Activated CD4-positive, alpha-beta T cell treated with anti-CD3 and anti-CD28 coated beads, Interleukin-2, amount 50 U/mL, for 24 hours (primary cell): ENCODE measurements at regions not wholly inside any gene's neighbourhood (a gene's known extent, or its start where the extent isn't known, plus 50 kb on each side); places are given as distances from the start of the nearest gene placed in this dataset.

Source experiments
- DNase-seq, 2 donors: peaks; one replicate each; pipeline ENCODE4 v3.0.0-alpha.2; 2020; ENCODE audit warnings: low read depth in 1 of 2, low spot score in 1 of 2

DNA sequence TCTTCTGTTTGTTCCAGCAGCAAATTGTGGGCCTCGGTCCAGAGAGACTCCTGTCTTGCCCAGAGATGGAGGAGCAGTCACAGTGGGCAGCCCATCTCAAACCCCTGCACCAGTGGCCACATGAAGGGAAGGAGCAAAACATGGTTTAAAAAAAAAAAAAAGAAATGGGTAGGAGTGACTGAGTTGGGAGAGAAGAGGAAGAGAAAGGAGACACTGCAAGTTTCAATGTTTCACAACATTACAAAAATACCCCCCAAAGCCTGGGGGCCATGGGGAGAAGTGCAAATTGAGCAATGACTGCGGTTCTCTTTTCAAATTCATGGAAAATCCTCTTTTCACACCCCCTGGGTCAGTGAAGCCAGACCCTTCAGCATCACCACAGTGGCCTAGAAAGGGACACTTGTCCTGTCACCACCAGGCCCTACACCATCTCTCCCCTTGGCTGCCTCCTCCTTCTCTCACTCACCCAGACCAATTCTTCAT lies 117.1 kb downstream of the ZFP36L2 start:
- DNase-seq: no peak

DNA sequence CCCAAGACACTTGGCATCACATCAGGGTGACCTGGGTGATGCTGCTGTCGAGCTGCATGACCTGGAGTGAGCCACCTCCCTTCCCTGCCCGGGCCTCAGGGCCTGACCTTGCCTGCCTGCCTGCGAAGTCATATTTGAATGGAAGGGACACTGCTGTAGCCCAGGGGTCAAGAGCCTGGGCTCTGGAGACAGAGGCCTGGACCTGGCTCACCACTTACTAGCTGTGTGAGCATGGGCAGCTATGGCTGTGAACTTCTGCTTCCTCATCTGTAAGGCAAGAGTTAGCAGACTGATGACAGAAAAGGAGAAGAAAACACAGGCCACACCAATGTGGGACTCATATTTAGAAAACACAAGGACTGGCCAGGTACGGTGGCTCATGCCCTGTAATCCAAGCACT lies 118.7 kb downstream of the ZFP36L2 start:
- DNase-seq: no peak

DNA sequence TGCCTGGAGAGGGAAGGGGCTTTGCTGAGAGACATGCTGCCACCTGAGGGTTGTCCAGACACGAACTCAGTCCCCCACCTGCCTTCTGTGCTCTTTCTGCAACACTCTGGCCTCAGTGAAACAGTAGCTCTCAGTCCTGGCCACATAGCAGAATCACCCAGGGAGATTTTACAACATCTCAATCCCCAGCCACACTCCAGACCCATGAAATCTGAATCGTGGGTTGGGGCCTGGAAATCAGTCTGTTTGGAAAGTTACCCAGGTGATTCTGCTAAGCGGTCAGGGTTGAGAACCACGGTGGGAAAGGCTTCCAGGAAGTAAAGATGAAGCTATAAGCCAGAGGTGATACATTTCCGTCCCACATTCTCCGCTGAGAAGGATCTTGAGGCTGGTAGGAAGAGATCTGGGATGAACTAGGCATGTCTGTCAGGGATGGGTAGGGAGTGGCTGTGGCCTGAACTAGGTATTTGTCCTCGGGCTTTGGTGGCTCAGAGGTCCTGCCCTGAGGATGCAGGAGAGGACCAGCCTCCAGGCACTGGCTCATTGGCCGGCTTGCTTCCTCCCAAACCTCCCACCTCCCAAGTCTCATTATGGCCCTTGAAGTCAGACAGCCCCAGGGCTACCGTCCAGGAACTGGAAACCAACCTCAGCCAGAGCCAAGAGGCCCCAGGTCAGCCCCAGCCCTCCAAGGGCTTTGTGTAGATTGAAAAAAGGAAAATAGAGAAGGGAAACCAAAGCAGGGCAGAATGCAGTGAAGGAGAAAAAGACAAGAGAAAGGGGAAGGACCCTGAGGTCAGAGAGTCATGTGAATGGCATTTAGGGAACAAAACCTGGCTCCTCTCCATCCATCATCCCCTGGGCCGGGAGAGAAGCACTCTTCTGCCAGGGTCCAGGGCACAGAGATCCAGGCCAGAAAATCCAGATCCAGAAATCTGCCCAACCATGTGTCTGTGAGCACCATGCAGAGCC lies 119.6 kb downstream of the ZFP36L2 start:
- DNase-seq: no peak

DNA sequence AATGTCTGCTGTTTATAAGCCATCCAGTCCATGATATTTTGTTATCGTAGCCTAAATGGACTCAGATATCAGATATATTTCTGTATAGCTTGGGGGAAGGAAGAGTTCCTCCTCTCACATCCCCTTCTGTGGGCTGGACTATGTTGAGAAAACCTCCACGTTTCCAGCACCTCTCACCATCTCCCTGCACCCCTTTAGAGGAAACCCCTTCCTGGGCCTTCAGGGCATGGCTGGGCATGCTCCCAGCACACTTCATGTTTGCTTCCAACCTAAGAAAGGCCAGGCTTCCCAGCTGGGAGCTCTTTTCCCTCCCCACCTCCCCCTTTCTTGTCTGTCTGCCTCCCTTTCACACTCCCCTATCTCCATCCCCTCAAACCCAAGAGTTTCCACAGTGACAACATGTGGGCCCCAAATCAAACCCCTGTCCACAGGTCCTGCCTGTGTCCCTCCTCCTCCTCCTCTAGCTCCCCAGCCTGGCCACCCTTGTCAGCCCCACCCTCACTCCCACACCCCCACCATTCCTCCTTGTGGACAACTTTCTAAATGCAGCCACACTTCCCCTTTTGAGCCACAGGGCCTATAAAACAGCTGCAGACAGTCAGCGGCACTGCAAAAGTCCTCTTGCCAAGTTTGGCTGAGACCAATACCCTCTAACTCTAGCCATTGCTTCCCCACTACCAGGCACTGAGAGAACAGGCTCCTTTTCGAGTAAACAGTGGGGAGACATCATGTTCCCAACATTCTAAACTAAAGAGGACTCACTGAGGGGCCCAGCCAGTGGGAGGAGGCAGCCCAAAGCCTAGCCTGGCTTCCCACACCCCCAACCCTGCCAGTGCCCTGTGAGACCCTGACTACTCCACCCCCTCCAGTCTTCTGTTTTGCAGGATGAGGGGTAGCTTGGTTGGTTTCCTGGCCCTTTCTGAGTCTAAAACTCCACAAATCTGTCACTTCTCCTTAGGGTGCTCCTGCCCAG lies 120.5 kb downstream of the ZFP36L2 start:
- no peak for DNase-seq

DNA sequence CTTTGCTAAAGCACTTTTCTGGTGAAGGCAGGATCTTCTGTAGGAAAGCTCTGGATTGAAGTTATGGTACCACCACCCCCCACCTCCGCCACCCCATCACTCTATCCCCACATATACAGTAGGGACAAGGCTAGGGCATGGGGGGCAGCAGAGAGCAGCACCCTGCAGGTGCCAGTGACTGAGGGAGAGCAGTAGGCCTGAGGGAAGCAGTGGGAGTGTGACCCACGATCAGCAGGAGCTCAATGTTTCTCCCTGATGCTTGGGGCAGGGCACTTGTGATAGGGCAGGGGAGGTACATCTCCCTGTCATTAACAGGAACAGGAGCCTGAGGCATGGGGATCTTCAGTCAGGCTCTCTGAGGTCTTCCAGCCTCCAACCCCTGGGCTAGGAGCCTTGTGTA lies 121.6 kb downstream of the ZFP36L2 start:
- DNase-seq: no peak

DNA sequence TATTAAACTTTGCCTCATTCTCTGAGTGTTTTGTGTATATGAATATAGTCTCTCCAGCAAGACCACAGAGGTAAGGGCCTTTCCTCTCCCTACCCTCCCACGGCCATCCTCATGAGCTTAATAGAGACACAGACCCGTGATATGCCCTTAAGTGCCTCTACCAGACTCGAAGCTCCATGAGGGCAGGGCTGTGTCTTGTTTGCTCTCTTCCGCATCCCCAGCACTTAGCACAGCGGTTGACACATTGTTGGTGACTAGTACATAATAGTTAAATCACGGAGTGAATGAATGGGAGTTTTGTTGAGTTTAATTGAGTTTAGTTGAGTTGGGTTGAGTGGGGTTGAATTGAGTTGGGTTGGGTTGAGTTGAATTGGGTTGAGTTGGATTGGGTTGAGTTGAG lies 122.3 kb downstream of the ZFP36L2 start:
- no peak for DNase-seq

DNA sequence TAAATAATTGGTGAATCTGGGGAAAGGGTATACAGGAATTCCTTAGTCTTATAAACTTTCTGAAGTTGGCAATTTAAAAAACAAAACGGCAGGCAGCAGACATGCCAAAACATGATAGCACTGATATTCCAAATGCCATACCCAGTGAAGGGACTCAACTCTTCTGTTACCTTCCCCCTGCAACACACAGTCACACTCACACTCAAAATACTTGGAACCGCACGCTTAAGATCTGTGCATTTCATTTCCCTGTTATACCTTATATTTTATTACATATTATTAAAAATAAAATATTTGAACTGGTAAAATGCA lies 123.4 kb downstream of the ZFP36L2 start:
- DNase-seq: no peak

DNA sequence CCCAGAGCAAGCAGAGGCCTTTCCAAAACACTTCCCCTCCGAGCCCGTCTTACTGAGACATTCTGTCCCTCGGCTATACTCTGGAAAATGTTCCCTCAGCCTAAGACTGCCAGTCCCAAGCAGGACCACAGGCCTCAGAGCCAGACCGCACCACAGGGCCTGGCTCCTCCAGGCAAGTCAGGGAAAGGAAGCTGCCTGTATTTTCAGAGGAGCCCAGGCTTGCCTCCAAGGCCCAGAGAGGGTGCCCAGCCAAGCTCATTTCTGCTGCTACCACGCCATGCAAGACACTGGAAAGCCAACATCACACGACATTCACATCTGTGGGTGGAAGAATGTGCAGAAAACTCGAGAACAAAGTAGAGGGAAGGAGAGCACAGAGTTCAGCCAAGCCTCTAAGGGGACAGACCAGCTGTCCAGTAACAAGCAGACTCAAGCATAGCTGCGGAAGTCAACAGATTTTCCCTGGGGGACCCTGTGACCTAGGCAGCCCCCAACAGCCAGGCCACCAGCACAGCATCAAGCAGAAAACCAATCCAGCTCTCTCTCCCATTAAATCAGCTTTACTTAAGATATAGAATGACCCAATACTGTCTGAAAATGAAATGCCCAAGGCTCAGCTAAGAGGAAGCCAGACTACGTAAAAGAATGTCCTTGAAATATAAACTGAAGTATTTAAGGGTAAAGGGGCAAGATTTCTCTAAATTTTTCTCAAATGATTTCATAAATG lies 123.9 kb downstream of the ZFP36L2 start:
- DNase-seq: no peak

DNA sequence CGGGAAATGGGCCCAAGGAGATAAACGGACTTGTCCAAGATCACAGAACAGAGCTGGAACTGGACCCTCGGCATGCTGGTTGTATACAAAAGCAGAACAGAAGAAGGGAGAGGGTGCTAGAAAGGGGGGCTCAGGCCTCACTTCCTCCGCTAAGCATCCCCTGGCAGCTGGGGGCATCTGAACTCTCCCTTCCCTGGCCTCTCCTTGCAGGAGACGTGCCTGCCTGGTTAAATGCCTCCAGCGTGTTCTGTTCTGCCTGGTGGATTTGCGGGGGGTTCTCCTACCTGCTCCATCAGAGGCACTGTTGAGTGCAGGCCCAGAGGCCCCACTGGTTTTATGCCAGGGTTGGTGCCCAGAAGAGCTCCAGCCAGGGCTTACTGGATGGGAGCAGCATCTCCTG lies 124.7 kb downstream of the ZFP36L2 start:
- DNase-seq: no peak

DNA sequence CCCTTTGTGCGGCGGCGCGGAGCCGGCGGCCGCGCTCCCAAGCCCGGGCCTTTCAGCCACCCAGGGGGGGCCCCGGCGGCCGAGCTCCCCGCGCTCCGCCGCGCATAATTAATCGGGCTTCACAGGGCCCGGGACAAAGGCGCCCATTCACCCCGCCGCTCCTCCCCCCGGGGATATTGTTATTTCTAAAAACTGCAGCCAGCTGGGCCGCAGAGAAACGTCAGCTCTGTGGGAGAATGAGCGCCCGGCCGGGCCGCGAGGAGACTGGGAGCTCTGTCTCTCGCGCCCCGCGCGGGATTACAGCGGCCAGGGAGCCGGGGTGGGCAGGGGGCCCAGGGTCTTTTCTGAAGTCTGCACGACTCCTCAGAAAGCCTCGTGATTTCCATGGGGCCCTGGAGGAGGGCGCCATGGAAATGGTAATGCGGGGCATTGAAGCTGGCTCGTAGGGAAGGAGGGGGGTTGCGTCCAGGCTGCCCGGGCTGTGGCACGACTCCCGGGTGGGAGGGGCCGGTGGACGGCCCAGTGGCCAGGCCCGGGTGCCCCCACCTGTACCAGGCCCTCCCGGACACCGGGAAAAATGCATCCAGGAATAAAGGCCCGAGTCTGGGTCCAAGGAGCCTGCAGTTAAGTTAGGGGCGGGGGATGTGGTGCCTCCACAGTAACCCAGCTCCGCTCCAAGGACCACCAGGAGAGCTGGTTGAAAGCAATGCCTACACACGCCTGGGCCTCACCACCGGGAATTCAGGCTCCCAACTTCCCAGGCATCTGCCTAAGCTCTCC lies 125.3 kb downstream of the ZFP36L2 start:
- DNase-seq: no peak

DNA sequence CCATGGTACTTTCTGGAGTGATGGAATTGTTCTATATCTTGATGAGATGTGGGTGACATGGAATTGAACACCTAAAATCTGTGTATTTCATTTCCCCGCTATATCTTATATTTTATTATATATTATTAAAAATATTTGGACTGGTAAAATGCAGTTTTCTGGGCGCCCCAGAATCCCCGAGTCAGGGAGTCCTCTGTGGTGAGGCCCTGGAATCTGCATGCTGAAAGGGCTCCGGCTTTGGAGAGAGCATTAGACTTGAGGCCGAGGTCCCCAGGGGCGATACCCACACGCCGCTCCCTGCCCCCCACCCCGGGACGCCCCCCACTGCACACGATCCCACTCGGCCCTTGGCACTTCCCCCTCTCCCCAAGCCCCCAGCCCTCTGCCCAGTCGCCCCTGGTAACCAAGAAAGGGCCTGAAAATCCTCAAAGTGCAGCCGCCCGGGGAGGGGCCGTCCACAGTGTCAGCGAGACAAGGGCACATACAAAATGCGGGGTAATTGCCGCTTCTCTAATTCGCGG lies 126.0 kb downstream of the ZFP36L2 start:
- DNase-seq: no peak

DNA sequence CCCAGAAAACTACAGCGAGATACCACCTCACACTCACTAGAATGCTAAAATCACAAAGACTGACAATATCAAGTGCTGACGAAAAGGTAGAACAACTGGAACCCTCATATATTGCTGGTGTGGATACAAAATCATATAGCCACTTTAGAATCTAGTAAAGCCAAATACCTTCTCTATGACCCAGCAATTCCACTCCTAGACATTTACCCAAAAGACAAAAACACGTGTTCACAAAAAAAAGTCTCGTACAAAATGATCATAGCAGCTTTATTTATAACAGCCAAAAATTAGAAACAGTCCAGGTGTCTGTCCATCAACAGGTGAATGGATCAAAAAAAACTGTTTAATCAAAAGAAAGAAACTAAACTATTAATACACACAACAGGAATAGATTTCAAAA lies 126.6 kb downstream of the ZFP36L2 start:
- no peak for DNase-seq

DNA sequence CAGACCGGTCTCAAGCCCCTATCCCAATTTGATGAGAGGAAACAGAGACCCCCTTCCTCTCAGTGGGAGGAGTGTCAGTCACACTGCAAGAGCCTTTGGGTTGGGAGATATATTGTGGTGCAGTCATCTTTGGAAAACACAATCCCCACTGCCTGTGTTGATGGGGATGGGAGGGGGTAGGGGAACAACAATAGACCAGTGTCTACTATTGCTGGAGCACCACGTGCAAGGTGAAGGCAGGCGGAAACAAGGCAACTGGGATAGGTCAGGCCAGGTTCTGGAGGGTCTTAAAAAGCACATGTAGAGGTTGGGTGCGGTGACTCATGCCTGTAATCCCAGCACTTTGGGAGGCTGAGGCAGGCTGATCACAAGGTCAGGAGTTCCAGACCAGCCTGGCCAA lies 127.9 kb downstream of the ZFP36L2 start:
- DNase-seq: no peak

DNA sequence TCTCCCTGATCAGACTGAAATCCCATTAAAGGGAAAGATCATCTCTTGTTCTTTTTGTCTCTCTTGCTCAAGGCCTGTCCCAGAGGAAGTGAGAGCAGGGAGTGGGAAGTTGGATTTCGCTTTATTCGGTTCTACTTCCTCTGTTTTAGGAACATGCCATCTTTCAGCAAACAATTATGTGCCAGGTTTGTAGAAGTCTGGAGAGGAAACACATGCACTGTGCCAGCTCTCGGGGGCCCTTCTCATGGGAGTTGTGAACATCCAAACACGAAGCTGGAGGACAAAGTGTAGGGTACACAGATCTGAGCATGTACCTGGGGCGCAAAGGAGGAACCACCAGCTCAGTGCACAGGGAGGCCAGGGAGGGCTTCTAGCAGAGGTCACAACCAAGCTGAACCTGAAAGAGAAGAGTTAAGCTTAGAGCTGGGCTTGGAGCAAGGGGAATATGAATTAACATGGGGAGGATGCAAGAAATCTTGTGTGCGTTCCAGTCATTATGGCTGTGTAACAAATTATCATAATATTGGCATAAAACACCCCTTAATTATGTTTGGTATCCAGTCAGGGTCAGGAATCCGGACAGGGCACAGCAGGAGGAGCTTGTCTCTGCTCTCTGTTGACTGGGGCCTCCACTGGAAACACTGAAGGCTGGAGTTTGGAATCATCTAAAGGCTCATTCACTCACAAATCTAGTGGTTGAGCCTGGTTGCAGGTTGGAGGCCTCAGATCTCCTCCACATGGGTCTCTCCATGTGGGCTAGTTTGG lies 128.6 kb downstream of the ZFP36L2 start:
- no peak for DNase-seq

DNA sequence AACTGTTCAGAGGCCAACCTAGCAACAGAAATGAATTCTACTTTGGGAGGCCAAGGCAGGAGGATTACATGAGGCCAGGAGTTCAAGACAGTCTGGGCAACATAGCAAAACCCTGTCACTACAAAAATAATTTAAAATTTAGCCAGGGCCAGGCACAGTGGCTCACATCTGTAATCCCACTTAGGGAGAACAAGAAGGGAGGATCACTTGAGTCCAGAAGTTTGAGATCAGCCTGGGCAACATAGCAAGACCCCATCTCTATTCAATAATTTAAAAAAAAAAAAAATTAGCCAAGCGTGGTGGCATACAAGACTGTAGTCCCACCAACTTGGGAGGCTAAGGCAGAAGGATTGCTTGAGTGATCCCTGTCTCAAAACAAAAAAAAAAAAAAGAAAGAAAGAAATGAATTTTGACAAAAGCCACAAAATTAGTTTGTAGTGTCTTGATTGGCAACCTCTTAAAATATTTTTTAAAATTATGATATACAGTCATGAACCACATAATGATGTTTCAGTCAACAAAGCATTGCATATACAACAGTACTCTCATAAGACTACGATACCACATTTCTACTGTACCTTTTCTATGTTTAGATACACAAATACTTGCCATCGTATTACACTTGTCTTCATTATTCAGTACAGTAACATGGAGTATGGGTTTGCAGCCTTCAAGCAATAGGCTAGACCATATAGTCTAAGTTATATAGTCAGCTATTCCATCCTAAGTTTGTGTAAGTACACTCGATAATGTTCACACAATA lies 130.7 kb downstream of the ZFP36L2 start:
- DNase-seq: no peak

DNA sequence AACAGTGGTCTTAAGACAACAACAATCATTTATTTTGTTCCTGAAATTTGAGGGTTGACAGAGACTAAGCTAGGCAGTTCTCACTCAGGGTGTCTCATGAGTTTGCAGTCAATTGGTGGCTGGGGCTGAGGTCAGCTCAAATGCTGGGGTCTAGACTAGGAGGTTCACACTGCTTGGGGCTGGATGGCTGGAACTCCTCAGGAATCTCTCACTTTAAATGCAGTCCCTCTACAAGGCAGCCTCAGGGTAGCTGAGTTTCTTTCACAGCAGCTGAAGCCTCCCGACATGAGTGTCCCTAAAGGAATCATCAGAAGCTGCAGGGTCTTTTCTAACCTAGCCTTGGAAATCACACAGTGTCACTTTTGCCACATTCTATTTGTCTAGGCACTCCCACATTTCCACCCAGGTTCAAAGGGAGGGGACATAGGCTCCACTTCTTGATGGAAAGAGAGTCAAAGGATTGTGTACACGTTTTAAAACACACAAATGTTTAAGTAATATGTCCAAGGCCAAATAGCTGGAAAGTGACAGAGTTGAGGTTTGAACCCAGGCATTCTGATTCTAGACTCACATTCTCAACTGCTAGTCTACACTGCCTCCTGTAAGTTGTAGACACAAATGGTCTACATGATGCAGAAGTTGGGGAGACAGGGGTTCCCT lies 133.8 kb downstream of the ZFP36L2 start:
- no peak for DNase-seq

DNA sequence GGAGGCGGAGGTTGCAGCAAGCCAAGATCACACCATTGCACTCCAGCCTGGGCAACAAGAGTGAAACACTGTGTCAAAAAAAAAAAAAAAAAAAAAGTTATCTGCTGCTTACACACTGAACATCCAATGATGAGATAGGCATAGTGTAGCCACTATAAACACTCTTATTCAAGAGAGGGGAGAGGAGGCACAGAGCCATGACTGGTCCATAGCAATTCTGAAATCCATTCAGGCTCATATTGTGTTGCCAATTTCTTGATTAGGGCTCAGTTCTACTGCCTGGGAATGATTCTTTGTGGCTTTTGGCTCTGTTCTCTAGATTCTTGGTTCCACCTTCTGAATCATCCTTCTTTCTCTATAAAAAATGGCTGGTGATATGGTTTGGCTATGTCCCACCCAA lies 136.1 kb downstream of the ZFP36L2 start:
- DNase-seq: no peak
